A673 (cell line): ENCODE measurements at regions not wholly inside any gene's neighbourhood (a gene's known extent, or its start where the extent isn't known, plus 50 kb on each side); places are given as distances from the start of the nearest gene placed in this dataset.

Source experiments
- EZH2 ChIP-seq: fragments of 200-600 bp; sonication (generic); IDR thresholded peaks from 2 replicates; pipeline ENCODE4 v1.6.1; 2017; ENCODE audit warnings: borderline replicate concordance, low read depth, mild to moderate bottlenecking, mixed read lengths, antibody characterized with exemption, low read length; ENCODE audit not compliant: poor library complexity, severe bottlenecking
- TF ChIP-seq, protein P1 (sequence below): fragments of 300-800, 200-600 bp; sonication (generic); conservative IDR thresholded peaks from 2 replicates; pipeline ENCODE4 v1.5.1; 2017; ENCODE audit warnings: low read depth, mild to moderate bottlenecking, antibody characterized with exemption, low read length, moderate library complexity, mixed read lengths

DNA sequence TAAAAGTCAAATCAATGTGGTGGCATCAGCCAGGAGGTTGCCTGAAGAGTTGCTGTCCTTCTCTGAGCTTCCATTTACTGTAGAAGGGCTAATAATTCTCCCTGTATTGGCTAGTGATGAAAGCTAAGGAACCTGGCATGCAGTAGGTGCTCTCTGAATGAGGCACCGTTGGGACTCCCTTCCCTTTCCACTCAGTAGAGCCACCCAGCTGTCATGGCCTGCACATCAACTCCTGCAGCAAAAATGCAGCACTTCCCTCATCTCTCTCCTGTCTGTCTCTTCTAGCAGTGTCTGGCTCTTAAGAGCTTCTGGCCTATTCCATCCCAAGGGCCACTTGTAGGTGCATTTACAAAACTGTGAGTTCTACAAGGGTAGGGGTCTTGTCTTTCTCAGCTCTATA is 369.0 kb downstream of the MATN1 start:
- TF ChIP-seq, protein P1, sequence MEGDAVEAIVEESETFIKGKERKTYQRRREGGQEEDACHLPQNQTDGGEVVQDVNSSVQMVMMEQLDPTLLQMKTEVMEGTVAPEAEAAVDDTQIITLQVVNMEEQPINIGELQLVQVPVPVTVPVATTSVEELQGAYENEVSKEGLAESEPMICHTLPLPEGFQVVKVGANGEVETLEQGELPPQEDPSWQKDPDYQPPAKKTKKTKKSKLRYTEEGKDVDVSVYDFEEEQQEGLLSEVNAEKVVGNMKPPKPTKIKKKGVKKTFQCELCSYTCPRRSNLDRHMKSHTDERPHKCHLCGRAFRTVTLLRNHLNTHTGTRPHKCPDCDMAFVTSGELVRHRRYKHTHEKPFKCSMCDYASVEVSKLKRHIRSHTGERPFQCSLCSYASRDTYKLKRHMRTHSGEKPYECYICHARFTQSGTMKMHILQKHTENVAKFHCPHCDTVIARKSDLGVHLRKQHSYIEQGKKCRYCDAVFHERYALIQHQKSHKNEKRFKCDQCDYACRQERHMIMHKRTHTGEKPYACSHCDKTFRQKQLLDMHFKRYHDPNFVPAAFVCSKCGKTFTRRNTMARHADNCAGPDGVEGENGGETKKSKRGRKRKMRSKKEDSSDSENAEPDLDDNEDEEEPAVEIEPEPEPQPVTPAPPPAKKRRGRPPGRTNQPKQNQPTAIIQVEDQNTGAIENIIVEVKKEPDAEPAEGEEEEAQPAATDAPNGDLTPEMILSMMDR = no peak
- TF ChIP-seq EZH2 = no peak
